Activated CD4-positive, CD25-positive, alpha-beta regulatory T cell treated with anti-CD3 and anti-CD28 coated beads, Interleukin-2, amount 50 U/mL, for 72 hours (primary cell): ENCODE measurements at regions not wholly inside any gene's neighbourhood (a gene's known extent, or its start where the extent isn't known, plus 50 kb on each side); places are given as distances from the start of the nearest gene placed in this dataset.
"Not testable (repeated sequence)": the region's sequence is repeated elsewhere in the genome, so short reads cannot be mapped to it uniquely, and the experiment has no call there.

Experiments used
- DNase-seq: peaks from one replicate; pipeline ENCODE4 v3.0.0; 2021

GRCh38 chr3:66633402-66634381 lies 132.9 kb upstream of the LRIG1 start:
- no peak for DNase-seq

GRCh38 chr3:66638717-66639116 lies 137.9 kb upstream of the LRIG1 start:
- no peak for DNase-seq

GRCh38 chr3:66639809-66640356 lies 139.1 kb upstream of the LRIG1 start:
- no peak for DNase-seq

GRCh38 chr3:66642019-66642418 lies 141.2 kb upstream of the LRIG1 start:
- no peak for DNase-seq

- DNase-seq = no peak
These were observed 141.7 kb upstream of the LRIG1 start for GRCh38 chr3:66642484-66642883.

GRCh38 chr3:66644549-66644948 lies 143.7 kb upstream of the LRIG1 start:
- DNase-seq = no peak

- no peak for DNase-seq
These were observed 148.2 kb upstream of the LRIG1 start for GRCh38 chr3:66648975-66649374.

- not testable (repeated sequence) for DNase-seq
These were observed 150.7 kb upstream of the LRIG1 start for GRCh38 chr3:66651520-66651919.

GRCh38 chr3:66652100-66652499 lies 151.3 kb upstream of the LRIG1 start:
- not testable (repeated sequence) for DNase-seq

- no peak for DNase-seq
These were observed 154.2 kb upstream of the LRIG1 start for GRCh38 chr3:66655044-66655443.

GRCh38 chr3:66655671-66656070 lies 154.8 kb upstream of the LRIG1 start:
- no peak for DNase-seq

- no peak for DNase-seq
These were observed 155.8 kb upstream of the LRIG1 start for GRCh38 chr3:66656609-66657008.

- DNase-seq = no peak
These were observed 158.2 kb upstream of the LRIG1 start for GRCh38 chr3:66659056-66659455.

GRCh38 chr3:66661628-66662027 lies 160.8 kb upstream of the LRIG1 start:
- DNase-seq = no peak

GRCh38 chr3:66662894-66663293 lies 162.1 kb upstream of the LRIG1 start:
- no peak for DNase-seq

- DNase-seq = no peak
These were observed 164.3 kb upstream of the LRIG1 start for GRCh38 chr3:66665021-66665695.

GRCh38 chr3:66666362-66666761 lies 165.5 kb upstream of the LRIG1 start:
- DNase-seq = no peak

GRCh38 chr3:66667263-66667662 lies 166.4 kb upstream of the LRIG1 start:
- DNase-seq = no peak

- DNase-seq = no peak
These were observed 170.5 kb upstream of the LRIG1 start for GRCh38 chr3:66671291-66671690.

GRCh38 chr3:66672830-66673229 lies 172.0 kb upstream of the LRIG1 start:
- no peak for DNase-seq

- no peak for DNase-seq
These were observed 172.5 kb upstream of the LRIG1 start for GRCh38 chr3:66673293-66673692.

- DNase-seq = no peak
These were observed 174.5 kb upstream of the LRIG1 start for GRCh38 chr3:66675366-66675765.

- DNase-seq = no peak
These were observed 191.4 kb upstream of the LRIG1 start for GRCh38 chr3:66692042-66692765.
